Progenitor cell of endocrine pancreas (in vitro differentiated cells): ENCODE measurements at regions not wholly inside any gene's neighbourhood (a gene's known extent, or its start where the extent isn't known, plus 50 kb on each side); places are given as distances from the start of the nearest gene placed in this dataset.
"Not testable (repeated sequence)": the region's sequence is repeated elsewhere in the genome, so short reads cannot be mapped to it uniquely, and the experiment has no call there.

Experiments
- DNase-seq: peaks from one replicate; pipeline ENCODE4 v3.0.0; 2021; ENCODE audit warnings: low spot score; ENCODE audit not compliant: unreplicated experiment
- H3K27ac Mint-ChIP-seq: 2 replicates; pipeline ENCODE4 v1.8.0; 2021; ENCODE audit warnings: mild to moderate bottlenecking, moderate library complexity, mixed read lengths
- H3K27me3 Mint-ChIP-seq: 2 replicates; pipeline ENCODE4 v1.8.0; 2021; ENCODE audit warnings: mixed read lengths
- H3K36me3 Mint-ChIP-seq: 2 replicates; pipeline ENCODE4 v1.8.0; 2022; ENCODE audit warnings: mixed read lengths; ENCODE audit not compliant: insufficient read depth
- H3K4me1 Mint-ChIP-seq: 2 replicates; pipeline ENCODE4 v1.8.0; 2021; ENCODE audit warnings: low read depth, mixed read lengths
- H3K4me3 Mint-ChIP-seq: 2 replicates; pipeline ENCODE4 v1.8.0; 2021; ENCODE audit warnings: low read depth, mild to moderate bottlenecking, moderate library complexity, mixed read lengths
- H3K9me3 Mint-ChIP-seq: 2 replicates; pipeline ENCODE4 v1.8.0; 2021; ENCODE audit warnings: low read depth, mixed read lengths
- TF ChIP-seq, protein P1 (sequence below): fragments of 200-600 bp; sonication (generic); IDR thresholded peaks from one replicate; pipeline ENCODE4 v1.5.0; 2021; ENCODE audit warnings: antibody characterized with exemption, mild to moderate bottlenecking; ENCODE audit not compliant: unreplicated experiment

DNA sequence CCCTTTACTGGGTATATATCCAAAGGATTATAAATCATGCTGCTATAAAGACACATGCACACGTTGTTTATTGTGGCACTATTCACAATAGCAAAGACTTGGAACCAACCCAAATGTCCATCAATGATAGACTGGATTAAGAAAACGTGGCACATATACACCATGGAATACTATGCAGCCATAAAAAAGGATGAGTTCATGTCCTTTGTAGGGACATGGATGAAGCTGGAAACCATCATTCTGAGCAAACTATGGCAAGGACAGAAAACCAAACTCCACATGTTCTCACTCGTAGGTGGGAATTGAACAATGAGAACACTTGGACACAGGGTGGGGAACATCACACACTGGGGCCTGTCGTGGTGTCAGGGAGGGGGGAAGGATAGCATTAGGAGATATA is 59.2 kb downstream of the CXorf49B start:
- H3K4me3 Mint-ChIP-seq, DNase-seq, H3K4me1 Mint-ChIP-seq, H3K36me3 Mint-ChIP-seq, H3K27me3 Mint-ChIP-seq, H3K27ac Mint-ChIP-seq: not testable (repeated sequence)
- peaks cover 22% of the 10 kb centered on the region for H3K9me3 Mint-ChIP-seq

DNA sequence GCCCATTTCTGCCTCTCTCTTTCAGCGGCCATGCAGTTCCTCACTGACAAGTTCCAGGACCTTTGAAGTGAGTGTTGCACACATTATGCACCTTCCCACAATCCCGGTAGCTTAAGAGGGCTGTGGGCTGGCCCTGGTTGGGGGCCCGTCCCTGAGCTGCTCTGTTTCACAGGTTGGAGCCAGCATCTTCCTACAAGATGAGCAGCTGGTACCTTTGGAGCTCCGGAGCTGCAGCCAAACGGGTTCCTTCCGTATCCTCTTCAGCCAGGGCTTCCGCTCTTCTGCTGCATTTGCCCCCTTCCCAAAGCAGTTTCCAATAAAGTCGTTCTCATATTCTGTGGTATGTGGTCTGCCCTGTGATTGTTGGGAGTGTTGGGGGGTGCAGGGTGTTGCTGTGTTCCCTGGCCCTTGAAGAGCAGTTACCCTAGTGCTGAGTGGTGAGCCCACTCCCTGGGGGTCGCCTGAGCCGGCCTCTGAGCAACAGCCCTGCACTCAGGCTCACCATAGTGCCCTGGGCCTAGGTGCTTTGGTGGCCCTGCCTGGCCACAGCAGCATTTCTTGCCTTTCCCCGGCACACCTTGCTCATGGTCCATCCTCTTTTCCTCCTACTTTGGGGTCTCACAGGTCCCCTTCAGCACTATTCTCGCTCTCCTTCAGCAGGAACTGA is 60.4 kb downstream of the CXorf49B start:
- TF ChIP-seq, protein P1, sequence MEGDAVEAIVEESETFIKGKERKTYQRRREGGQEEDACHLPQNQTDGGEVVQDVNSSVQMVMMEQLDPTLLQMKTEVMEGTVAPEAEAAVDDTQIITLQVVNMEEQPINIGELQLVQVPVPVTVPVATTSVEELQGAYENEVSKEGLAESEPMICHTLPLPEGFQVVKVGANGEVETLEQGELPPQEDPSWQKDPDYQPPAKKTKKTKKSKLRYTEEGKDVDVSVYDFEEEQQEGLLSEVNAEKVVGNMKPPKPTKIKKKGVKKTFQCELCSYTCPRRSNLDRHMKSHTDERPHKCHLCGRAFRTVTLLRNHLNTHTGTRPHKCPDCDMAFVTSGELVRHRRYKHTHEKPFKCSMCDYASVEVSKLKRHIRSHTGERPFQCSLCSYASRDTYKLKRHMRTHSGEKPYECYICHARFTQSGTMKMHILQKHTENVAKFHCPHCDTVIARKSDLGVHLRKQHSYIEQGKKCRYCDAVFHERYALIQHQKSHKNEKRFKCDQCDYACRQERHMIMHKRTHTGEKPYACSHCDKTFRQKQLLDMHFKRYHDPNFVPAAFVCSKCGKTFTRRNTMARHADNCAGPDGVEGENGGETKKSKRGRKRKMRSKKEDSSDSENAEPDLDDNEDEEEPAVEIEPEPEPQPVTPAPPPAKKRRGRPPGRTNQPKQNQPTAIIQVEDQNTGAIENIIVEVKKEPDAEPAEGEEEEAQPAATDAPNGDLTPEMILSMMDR = no peak
- no peaks in the 10 kb centered on the region for H3K4me1 Mint-ChIP-seq

DNA sequence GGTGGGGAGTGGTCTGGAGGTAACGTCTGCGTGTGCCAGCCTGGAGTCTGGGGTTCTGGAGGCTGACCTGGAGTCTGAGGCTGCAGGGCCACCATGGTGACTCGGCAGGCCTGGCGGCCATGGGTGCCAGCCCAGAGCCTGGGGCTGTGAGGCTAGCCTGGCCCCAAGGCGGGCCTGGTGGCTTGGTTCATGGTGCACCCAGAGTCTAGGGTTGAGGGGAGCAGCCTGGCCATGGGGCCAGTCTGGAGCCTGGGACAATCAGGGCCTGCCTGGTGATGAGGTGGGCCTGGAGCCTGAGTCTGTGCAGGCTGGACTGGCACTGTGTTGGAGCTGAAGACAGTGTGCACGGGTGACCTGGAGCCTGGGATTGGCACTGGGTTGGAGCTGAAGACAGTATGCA is 64.9 kb downstream of the CXorf49B start:
- TF ChIP-seq, protein P1 = no peak
- Mint-ChIP-seq H3K9me3 (peaks cover 24% of the 10 kb centered on the region), H3K4me3 (no peak overlapping the region), H3K4me1 (peaks cover 2% of the 10 kb centered on the region), H3K36me3 (no peaks in the 10 kb centered on the region), H3K27ac (no peak overlapping the region), H3K27me3 (peaks cover 3% of the 10 kb centered on the region)
- DNase-seq = no peak

More for the DNA sequence above, 60.4 kb downstream of the CXorf49B start:
- Mint-ChIP-seq H3K9me3 (peaks cover 18% of the 10 kb centered on the region), H3K4me3 (no peak overlapping the region), H3K27ac (no peak overlapping the region), H3K27me3 (peaks cover 3% of the 10 kb centered on the region), H3K36me3 (no peaks in the 10 kb centered on the region)
- DNase-seq = no peak

DNA sequence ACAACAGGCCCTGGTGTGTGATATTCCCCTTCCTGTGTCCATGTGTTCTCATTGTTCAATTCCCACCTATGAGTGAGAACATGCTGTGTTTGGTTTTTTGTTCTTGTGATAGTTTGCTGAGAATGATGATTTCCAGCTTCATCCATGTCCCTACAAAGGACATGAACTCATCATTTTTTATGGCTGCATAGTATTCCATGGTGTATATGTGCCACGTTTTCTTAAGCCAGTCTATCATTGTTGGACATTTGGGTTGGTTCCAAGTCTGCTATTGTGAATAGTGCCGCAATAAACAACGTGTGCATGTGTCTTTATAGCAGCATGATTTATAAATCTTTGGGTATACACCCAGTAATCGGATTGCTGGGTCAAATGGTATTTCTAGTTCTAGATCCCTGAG is 72.6 kb upstream of the NHSL2 start:
- not testable (repeated sequence) for H3K4me1 Mint-ChIP-seq, H3K36me3 Mint-ChIP-seq, H3K4me3 Mint-ChIP-seq, H3K27ac Mint-ChIP-seq, DNase-seq
- Mint-ChIP-seq H3K9me3 (peaks cover 31% of the 10 kb centered on the region), H3K27me3 (peaks cover 11% of the 10 kb centered on the region)

DNA sequence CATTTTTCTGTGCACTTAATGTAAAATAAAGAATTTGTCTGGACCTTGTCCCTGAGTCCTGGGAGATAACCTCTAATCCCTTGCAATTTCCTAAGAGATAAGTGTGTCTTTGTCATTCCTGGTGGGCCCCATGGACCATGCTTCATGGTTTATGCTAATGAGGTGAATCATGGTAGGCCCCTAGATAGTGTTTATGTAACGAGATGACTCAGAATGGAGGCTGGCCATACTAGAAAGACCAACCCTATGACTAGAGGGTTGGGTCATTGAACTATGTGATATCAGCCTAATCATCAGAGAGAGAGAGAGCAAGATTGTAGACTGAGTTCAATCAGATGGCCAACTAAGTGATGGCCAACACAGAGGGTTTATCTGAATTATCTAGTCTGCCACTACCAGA is 64.2 kb upstream of the NHSL2 start:
- H3K36me3 Mint-ChIP-seq = no peaks in the 10 kb centered on the region
- no peaks in the 10 kb centered on the region for H3K4me1 Mint-ChIP-seq
- no peak for DNase-seq
- no peak overlapping the region for H3K4me3 Mint-ChIP-seq
- H3K27ac Mint-ChIP-seq = no peak overlapping the region
- H3K9me3 Mint-ChIP-seq = peaks cover 33% of the 10 kb centered on the region
- H3K27me3 Mint-ChIP-seq = peaks cover 10% of the 10 kb centered on the region
- TF ChIP-seq, protein P1 = no peak

DNA sequence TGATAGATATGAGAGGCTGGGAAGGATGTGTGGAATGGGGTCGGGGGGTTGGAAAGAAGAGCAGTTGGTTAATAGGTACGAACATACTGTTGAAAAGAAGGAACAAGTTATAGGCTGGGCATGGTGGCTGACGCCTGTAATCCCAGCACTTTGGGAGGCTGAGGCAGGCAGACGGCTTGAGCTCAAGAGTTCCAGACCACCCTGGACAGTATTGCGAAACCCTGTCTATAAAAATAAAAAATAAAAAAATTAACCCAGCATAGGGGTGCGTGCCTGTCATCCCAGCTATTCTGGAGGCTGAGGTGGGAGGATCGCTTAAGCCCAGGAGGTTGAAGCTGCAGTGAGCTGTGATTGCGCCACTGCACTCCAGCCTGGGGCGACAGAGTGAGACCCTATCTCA is 58.5 kb upstream of the NHSL2 start:
- no peak overlapping the region for H3K4me3 Mint-ChIP-seq
- no peaks in the 10 kb centered on the region for H3K4me1 Mint-ChIP-seq
- H3K27me3 Mint-ChIP-seq = peaks cover 11% of the 10 kb centered on the region

More for the DNA sequence above, 58.5 kb upstream of the NHSL2 start:
- TF ChIP-seq, protein P1 = no peak
- no peaks in the 10 kb centered on the region for H3K36me3 Mint-ChIP-seq
- DNase-seq = no peak
- H3K9me3 Mint-ChIP-seq = peaks cover 42% of the 10 kb centered on the region
- no peak overlapping the region for H3K27ac Mint-ChIP-seq
